GM12873 (cell line): ENCODE measurements at regions not wholly inside any gene's neighbourhood (a gene's known extent, or its start where the extent isn't known, plus 50 kb on each side); places are given as distances from the start of the nearest gene placed in this dataset.

ENCODE experiments used
- TF ChIP-seq, protein P1 (sequence below): IDR thresholded peaks from 2 replicates; pipeline ENCODE4 v1.5.1; 2012; ENCODE audit warnings: low read depth, mild to moderate bottlenecking, moderate library complexity, low read length, control low read depth; ENCODE audit not compliant: insufficient read depth; ENCODE audit errors: missing control alignments

DNA sequence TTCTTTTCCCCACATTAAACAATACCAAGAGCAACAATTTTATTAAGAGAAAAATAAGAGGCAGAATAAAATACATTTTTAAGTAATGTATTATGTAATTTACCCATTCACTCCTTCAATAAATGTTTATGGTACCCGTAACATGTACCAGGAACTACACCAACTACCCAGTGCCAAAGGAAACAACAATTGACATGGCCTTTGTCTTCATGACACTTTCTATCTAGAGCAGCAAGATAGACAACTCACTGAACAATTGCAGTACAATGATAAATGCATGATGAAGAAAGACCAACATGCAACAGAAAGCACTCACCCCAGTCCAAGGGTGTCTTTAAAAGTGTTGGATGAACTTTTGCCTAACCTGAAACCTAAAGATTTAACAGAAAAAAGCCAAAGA, 493.8 kb downstream of the IGSF11 start:
- TF ChIP-seq, protein P1, sequence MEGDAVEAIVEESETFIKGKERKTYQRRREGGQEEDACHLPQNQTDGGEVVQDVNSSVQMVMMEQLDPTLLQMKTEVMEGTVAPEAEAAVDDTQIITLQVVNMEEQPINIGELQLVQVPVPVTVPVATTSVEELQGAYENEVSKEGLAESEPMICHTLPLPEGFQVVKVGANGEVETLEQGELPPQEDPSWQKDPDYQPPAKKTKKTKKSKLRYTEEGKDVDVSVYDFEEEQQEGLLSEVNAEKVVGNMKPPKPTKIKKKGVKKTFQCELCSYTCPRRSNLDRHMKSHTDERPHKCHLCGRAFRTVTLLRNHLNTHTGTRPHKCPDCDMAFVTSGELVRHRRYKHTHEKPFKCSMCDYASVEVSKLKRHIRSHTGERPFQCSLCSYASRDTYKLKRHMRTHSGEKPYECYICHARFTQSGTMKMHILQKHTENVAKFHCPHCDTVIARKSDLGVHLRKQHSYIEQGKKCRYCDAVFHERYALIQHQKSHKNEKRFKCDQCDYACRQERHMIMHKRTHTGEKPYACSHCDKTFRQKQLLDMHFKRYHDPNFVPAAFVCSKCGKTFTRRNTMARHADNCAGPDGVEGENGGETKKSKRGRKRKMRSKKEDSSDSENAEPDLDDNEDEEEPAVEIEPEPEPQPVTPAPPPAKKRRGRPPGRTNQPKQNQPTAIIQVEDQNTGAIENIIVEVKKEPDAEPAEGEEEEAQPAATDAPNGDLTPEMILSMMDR, result no peak

DNA sequence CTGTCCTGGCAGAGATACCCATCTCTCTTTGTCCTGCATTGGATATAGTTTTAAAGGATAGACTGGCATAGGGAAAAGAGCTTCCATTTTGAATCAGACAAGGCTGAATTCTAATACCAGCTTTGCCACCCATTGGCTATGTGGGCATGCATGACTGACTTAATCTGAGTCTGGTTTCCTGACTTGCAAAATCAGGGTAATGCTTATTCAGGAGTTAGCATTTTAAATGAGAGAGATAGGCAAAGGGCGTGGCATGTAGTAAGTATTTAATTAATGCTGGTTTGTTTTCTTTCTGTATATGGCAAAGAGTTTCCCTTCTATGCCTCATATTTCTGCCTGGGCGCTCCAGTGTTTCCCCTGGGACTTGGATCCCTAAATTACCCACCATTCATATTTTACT, 492.9 kb downstream of the IGSF11 start:
- TF ChIP-seq, protein P1, result no peak

DNA sequence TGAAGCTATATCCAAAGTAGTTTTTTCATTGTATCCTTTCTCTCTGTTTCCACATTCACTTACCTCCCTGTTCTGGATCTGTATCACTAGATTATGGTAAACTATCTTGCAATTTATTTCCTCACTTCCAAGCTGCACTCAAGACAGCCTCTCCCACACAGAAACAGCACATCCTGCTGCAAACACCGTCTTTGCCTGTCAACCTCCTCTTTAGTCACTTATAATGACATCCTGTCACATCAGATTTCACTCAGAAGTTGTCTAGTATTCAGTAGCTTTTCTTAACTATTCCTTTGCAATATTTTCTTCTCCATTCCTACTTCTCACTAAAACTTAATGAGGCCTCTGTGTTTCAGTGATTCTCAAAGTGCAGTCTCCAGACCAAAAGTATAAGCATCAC, 490.8 kb downstream of the IGSF11 start:
- TF ChIP-seq, protein P1, result no peak

DNA sequence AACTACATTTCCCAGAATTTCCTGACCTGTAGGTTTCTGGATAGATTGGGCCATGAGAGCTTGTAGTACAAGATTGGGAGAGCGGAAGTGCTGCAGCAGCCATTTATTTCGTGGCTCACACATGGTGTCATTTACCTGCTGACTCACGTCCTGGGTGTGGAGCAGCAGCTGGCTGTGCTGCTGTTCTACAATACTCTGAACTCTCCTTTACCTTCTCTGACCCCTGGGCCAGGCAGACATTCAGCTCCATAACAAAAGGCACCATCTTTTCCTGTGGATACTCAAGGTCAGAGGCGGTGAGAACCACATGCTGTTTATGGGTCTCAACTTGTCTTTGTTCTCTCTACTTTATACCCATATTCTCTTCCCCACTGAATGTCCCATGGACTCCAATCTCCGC, 490.2 kb downstream of the IGSF11 start:
- TF ChIP-seq, protein P1, result no peak

DNA sequence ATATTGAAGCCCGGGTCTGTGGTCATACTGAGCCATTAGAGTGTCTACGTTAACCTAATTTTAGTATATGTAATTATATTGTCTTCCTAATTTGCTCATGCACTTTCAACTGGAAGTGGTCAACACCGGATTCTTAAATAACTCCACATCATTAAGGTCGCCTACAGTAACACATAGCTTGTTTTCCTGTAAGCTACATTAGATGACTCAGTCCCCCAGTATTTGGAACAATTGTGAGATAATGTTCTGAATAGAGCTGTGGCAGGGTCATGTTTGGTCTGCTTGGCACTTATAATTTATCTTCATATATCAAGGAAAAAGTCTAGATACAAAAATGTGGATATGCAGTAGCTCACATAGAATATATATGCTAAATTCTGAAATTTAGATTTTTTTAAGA, 486.2 kb downstream of the IGSF11 start:
- TF ChIP-seq, protein P1, result no peak

DNA sequence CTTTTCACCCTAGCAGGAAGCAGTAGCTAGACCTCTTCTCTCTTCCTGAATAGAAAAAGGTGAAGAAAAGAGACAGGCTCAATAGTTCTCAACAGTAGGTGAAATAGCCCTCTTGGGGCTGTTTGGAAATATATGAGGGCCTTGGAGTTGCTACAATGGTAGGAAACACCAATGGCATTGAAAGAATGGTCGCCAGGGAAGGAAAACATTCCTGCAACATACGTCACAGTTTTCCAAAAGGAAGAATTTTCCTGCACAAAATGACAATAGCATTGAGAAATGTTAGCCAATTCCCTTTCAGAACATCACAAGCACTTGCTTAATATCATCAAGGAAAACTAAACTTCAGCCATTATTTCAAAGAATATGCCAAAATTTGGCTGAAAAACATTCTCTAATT, 484.5 kb downstream of the IGSF11 start:
- TF ChIP-seq, protein P1, result no peak

DNA sequence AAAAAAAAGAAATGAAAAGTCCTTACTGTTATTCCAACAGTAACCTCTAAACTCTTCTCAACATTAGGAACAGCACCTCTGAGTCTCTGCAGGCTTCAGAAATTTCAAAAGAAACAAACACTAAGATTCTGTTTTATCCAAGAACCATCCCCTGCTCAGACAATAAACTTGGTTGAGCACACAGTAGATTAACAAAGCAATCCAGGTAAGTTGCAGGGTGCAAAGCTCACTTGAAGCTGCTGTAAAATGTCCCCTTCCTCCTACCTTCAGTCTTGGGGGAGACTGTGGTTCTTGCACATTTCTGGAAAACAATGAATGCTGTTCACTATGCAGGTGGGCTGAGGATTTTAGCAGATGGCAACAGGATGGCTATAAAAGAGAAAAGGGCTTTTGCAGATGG, 484.1 kb downstream of the IGSF11 start:
- TF ChIP-seq, protein P1, result no peak
